ENCODE measurements at regions not wholly inside any gene's neighbourhood (a gene's known extent, or its start where the extent isn't known, plus 50 kb on each side); places are given as distances from the start of the nearest gene placed in this dataset.

GRCh38 chr2:52429740-52430139 lies 1337.9 kb upstream of the CHAC2 start:
- TF ChIP-seq POLR2A (IDR thresholded peaks at IDR 0.05), result no peak
- TF ChIP-seq CTCF (IDR thresholded peaks at IDR 0.05), result no peak

Measured in right lobe of liver (tissue), 4 donors.